ENCODE measurements at regions not wholly inside any gene's neighbourhood (a gene's known extent, or its start where the extent isn't known, plus 50 kb on each side); places are given as distances from the start of the nearest gene placed in this dataset.

- no peaks in the 10 kb centered on the region for H3K27me3 ChIP-seq (ENCODE audit: control insufficient read depth, low read length)
Measured at GRCh38 chr10:128675405-128675804, 549.2 kb upstream of the MKI67 start.

GRCh38 chr10:128680116-128680515 lies 553.9 kb upstream of the MKI67 start:
- H4K20me1 ChIP-seq (ENCODE audit: control insufficient read depth, insufficient read depth, low read depth, low read length), result no peaks in the 10 kb centered on the region
- no peaks in the 10 kb centered on the region for H3K79me2 ChIP-seq (ENCODE audit: control insufficient read depth, low read length)
- no peak for TF ChIP-seq CTCF (IDR thresholded peaks at IDR 0.05; ENCODE audit: low read depth, low read length, poor library complexity, severe bottlenecking)
- TF ChIP-seq EZH2phosphoT487 (IDR thresholded peaks at IDR 0.05; ENCODE audit: borderline replicate concordance, low read length), result no peak
- no peak overlapping the region for H3K27ac ChIP-seq (ENCODE audit: low read depth, low read length)
- H3K4me2 ChIP-seq (ENCODE audit: low read length), result no peak overlapping the region
- no peaks in the 10 kb centered on the region for H3K9me3 ChIP-seq (ENCODE audit: control insufficient read depth, insufficient read depth, low read length)
- H3F3A ChIP-seq (ENCODE audit: control insufficient read depth, insufficient read depth), result no peaks in the 10 kb centered on the region
- H3K9me2 ChIP-seq (replicated peaks; ENCODE audit: control insufficient read depth, low read length), result no peaks in the 10 kb centered on the region
- no peak overlapping the region for H3K4me3 ChIP-seq (ENCODE audit: low read length)
- no peaks in the 10 kb centered on the region for H3K36me3 ChIP-seq (ENCODE audit: control insufficient read depth, low read length)
- H3K27me3 ChIP-seq (ENCODE audit: control insufficient read depth, low read length), result no peaks in the 10 kb centered on the region
- no peaks in the 10 kb centered on the region for H3K4me1 ChIP-seq (ENCODE audit: control insufficient read depth, low read length)

More at GRCh38 chr10:128675405-128675804, 549.2 kb upstream of the MKI67 start:
- H3K36me3 ChIP-seq (ENCODE audit: control insufficient read depth, low read length), result no peaks in the 10 kb centered on the region
- no peak overlapping the region for H3K4me2 ChIP-seq (ENCODE audit: low read length)
- no peaks in the 10 kb centered on the region for H3K4me1 ChIP-seq (ENCODE audit: control insufficient read depth, low read length)
- H3K27ac ChIP-seq (ENCODE audit: low read depth, low read length), result no peak overlapping the region
- no peaks in the 10 kb centered on the region for H3F3A ChIP-seq (ENCODE audit: control insufficient read depth, insufficient read depth)
- H3K9me2 ChIP-seq (replicated peaks; ENCODE audit: control insufficient read depth, low read length), result no peaks in the 10 kb centered on the region
- H3K9me3 ChIP-seq (ENCODE audit: control insufficient read depth, insufficient read depth, low read length), result no peaks in the 10 kb centered on the region
- no peaks in the 10 kb centered on the region for H4K20me1 ChIP-seq (ENCODE audit: control insufficient read depth, insufficient read depth, low read depth, low read length)
- H3K79me2 ChIP-seq (ENCODE audit: control insufficient read depth, low read length), result no peaks in the 10 kb centered on the region
- no peak for TF ChIP-seq CTCF (IDR thresholded peaks at IDR 0.05; ENCODE audit: low read depth, low read length, poor library complexity, severe bottlenecking)
- TF ChIP-seq EZH2phosphoT487 (IDR thresholded peaks at IDR 0.05; ENCODE audit: borderline replicate concordance, low read length), result no peak
- no peak overlapping the region for H3K4me3 ChIP-seq (ENCODE audit: low read length)

GRCh38 chr10:128684215-128684614 lies 558.0 kb upstream of the MKI67 start:
- Histone ChIP-seq H3K9me2 (replicated peaks; ENCODE audit: control insufficient read depth, low read length) (no peaks in the 10 kb centered on the region), H3K4me3 (ENCODE audit: low read length) (no peak overlapping the region), H4K20me1 (ENCODE audit: control insufficient read depth, insufficient read depth, low read depth, low read length) (no peaks in the 10 kb centered on the region), H3K27ac (ENCODE audit: low read depth, low read length) (no peak overlapping the region), H3K4me1 (ENCODE audit: control insufficient read depth, low read length) (no peaks in the 10 kb centered on the region), H3K79me2 (ENCODE audit: control insufficient read depth, low read length) (no peaks in the 10 kb centered on the region), H3K27me3 (ENCODE audit: control insufficient read depth, low read length) (no peaks in the 10 kb centered on the region), H3F3A (ENCODE audit: control insufficient read depth, insufficient read depth) (no peaks in the 10 kb centered on the region), H3K36me3 (ENCODE audit: control insufficient read depth, low read length) (no peaks in the 10 kb centered on the region), H3K4me2 (ENCODE audit: low read length) (no peak overlapping the region), H3K9me3 (ENCODE audit: control insufficient read depth, insufficient read depth, low read length) (no peaks in the 10 kb centered on the region)
- TF ChIP-seq EZH2phosphoT487 (IDR thresholded peaks at IDR 0.05; ENCODE audit: borderline replicate concordance, low read length), result no peak
- TF ChIP-seq CTCF (IDR thresholded peaks at IDR 0.05; ENCODE audit: low read depth, low read length, poor library complexity, severe bottlenecking), result no peak

Data from DOHH2 (cell line).